Panc1 (cell line): ENCODE measurements at regions not wholly inside any gene's neighbourhood (a gene's known extent, or its start where the extent isn't known, plus 50 kb on each side); places are given as distances from the start of the nearest gene placed in this dataset.

ENCODE experiments used
- ATAC-seq: fragments of 200-7000 bp; cut with Tn5 transposase; 2 replicates; pipeline ENCODE4 v1.9.1; 2020; ENCODE audit warnings: mild to moderate bottlenecking, moderate library complexity
- BruUV-seq: library from RNA; stranded (reverse); fragments of 400-500 nt; replicated peaks from 2 replicates; lab custom pipeline; 2021; lab: Mats Ljungman, UMichigan
- CTCF ChIA-PET: fragments of 300-600 bp; sonication (Branson Sonifier 250); formaldehyde crosslinking; loops from one replicate; lab custom pipeline; 2022; ENCODE audit warnings: antibody characterized with exemption; lab: Charles Lee
- POLR2A ChIA-PET: fragments of 300-600 bp; sonication (Branson Sonifier 250); formaldehyde crosslinking; loops from one replicate; lab custom pipeline; 2022; ENCODE audit warnings: antibody characterized with exemption; lab: Charles Lee
- DNase-seq: peaks from one replicate; pipeline ENCODE4 v3.0.0-alpha.2; 2010; ENCODE audit warnings: low read depth, low spot score
- H3K27ac ChIP-seq: 2 replicates; pipeline ENCODE4 v1.5.1; 2011; ENCODE audit warnings: mild to moderate bottlenecking, low read length, inconsistent platforms
- H3K27me3 ChIP-seq: fragments of 200-500 bp; sonication (Bioruptor generic); 2 replicates; pipeline ENCODE4 v1.6.0; 2014; ENCODE audit warnings: low read length, inconsistent platforms; ENCODE audit not compliant: control insufficient read depth, insufficient read depth
- H3K36me3 ChIP-seq: fragments of 200-500 bp; sonication (Bioruptor generic); 2 replicates; pipeline ENCODE4 v1.5.1; 2014; ENCODE audit warnings: inconsistent platforms, mild to moderate bottlenecking, low read length, moderate library complexity; ENCODE audit not compliant: control insufficient read depth, insufficient read depth
- H3K4me1 ChIP-seq: 2 replicates; pipeline ENCODE4 v1.5.1; 2011; ENCODE audit warnings: inconsistent platforms, mild to moderate bottlenecking, low read length, moderate library complexity; ENCODE audit not compliant: control insufficient read depth, insufficient read depth
- H3K4me3 ChIP-seq, 2 experiments: 2 replicates each; pipeline ENCODE4 v1.5.1; 2011 to 2012; ENCODE audit warnings: low read depth in 2 of 2, low read length in 2 of 2, mild to moderate bottlenecking in 2 of 2, inconsistent platforms in 1 of 2, moderate library complexity in 1 of 2
- H3K9me3 ChIP-seq: fragments of 200-500 bp; sonication (Bioruptor generic); 2 replicates; pipeline ENCODE4 v1.5.1; 2014; ENCODE audit warnings: low read depth, mild to moderate bottlenecking, inconsistent platforms, low read length, moderate library complexity; ENCODE audit not compliant: control insufficient read depth, insufficient read depth
- POLR2AphosphoS5 ChIP-seq: IDR thresholded peaks from 2 replicates; pipeline ENCODE4 v1.6.1; 2012; ENCODE audit warnings: mild to moderate bottlenecking, low read depth, low read length, moderate library complexity
- SIN3A ChIP-seq: IDR thresholded peaks from 2 replicates; pipeline ENCODE4 v1.6.1; 2012; ENCODE audit warnings: low read depth, mild to moderate bottlenecking, low read length, moderate library complexity, borderline replicate concordance; ENCODE audit not compliant: insufficient read depth
- TCF7L2 ChIP-seq: IDR thresholded peaks from 2 replicates; pipeline ENCODE4 v1.6.1; 2011; ENCODE audit warnings: mild to moderate bottlenecking, low read depth, low read length, inconsistent platforms
- in situ Hi-C: cut with HindIII; loops from 2 replicates; pipeline ENCODE4 v1.10.0; 2016; ENCODE audit warnings: low sequenced_read_pairs, low pct_unique_long_range_greater_than_20kb
- intact Hi-C: fragments of 100-400 bp; cut with micrococcal nuclease; formaldehyde crosslinking; loops from one replicate; pipeline ENCODE4 v1.10.0; 2022; ENCODE audit not compliant: unreplicated experiment
- TF ChIP-seq, protein P1 (sequence below), 2 experiments: IDR thresholded peaks; 2 replicates each; pipeline ENCODE4 v1.6.1; 2011 to 2012; ENCODE audit warnings: low read depth in 2 of 2, control low read depth in 1 of 2, low read length in 1 of 2, mild to moderate bottlenecking in 1 of 2, moderate library complexity in 1 of 2; ENCODE audit not compliant: insufficient read depth in 1 of 2
- TF ChIP-seq, protein P2 (sequence below): fragments of 450-650 bp; IDR thresholded peaks from 2 replicates; pipeline ENCODE4 v1.5.1; 2017; ENCODE audit warnings: mild to moderate bottlenecking

DNA sequence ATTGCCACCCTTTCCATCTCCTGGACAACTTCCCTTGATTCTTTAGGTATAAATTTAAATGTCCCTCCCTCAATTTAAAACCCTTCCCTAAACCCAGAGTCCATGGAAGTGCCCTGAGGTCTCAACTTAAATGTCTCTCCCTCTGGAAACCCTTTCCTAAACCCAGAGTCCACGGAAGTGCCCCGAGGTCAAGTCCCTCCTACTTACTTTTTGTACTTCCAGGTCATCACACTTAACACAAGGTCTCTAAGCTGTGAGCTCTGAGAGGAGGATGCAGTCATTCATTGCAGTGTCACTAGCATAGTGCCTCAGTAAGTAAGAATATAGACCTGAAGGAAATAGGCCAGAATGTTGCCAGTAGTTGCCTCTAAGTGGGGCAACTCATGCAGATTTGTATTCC, 78.2 kb upstream of the BNC1 start:
- DNase-seq (no peak), ATAC-seq (no peak)
- no peak overlapping the region for H3K4me3 ChIP-seq
- H3K36me3 ChIP-seq, result no peaks in the 10 kb centered on the region
- ChIA-PET POLR2A (no interaction called here), CTCF (no interaction called here)
- in situ Hi-C loops, result no loop called here
- intact Hi-C loops, result loop anchor here (10.0 kb wide), 1 partner anchor 108 kb away; no protein-coding TSS in a partner anchor
- BruUV-seq, result no TSS peak
- H3K4me1 ChIP-seq, result no peaks in the 10 kb centered on the region; the same call in 1 of the 2 replicates
- no peak for TF ChIP-seq SIN3A
- TF ChIP-seq TCF7L2, result no peak
- TF ChIP-seq, protein P1, sequence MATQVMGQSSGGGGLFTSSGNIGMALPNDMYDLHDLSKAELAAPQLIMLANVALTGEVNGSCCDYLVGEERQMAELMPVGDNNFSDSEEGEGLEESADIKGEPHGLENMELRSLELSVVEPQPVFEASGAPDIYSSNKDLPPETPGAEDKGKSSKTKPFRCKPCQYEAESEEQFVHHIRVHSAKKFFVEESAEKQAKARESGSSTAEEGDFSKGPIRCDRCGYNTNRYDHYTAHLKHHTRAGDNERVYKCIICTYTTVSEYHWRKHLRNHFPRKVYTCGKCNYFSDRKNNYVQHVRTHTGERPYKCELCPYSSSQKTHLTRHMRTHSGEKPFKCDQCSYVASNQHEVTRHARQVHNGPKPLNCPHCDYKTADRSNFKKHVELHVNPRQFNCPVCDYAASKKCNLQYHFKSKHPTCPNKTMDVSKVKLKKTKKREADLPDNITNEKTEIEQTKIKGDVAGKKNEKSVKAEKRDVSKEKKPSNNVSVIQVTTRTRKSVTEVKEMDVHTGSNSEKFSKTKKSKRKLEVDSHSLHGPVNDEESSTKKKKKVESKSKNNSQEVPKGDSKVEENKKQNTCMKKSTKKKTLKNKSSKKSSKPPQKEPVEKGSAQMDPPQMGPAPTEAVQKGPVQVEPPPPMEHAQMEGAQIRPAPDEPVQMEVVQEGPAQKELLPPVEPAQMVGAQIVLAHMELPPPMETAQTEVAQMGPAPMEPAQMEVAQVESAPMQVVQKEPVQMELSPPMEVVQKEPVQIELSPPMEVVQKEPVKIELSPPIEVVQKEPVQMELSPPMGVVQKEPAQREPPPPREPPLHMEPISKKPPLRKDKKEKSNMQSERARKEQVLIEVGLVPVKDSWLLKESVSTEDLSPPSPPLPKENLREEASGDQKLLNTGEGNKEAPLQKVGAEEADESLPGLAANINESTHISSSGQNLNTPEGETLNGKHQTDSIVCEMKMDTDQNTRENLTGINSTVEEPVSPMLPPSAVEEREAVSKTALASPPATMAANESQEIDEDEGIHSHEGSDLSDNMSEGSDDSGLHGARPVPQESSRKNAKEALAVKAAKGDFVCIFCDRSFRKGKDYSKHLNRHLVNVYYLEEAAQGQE (IDR thresholded peaks at IDR 0.05; ENCODE audit: insufficient read depth in 1 of 2, low read depth in 2 of 2, low read length in 1 of 2), result no peak
- TF ChIP-seq POLR2AphosphoS5, result no peak
- no peaks in the 10 kb centered on the region for H3K9me3 ChIP-seq
- peaks cover 21% of the 10 kb centered on the region for H3K27me3 ChIP-seq
- H3K27ac ChIP-seq, result no peak overlapping the region

DNA sequence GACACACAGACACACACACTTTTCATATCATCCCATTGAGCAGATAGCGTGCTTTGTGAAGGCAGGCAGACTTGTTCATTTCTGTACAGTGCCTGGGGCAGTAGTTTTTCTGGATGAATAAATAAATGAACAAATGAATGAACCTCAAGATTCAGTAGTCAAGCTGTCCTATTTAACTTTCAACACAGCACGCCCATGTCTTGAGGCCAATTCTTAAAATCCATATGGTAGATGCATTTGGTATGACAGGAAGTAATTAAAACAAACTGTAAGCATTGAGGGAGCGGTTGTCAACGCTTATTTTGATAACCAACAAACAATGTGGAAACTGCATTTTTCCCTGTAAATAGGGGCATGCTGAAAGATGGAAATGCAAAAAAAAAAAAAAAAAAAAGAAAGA, 80.0 kb upstream of the BNC1 start:
- Histone ChIP-seq H3K27me3 (peaks cover 23% of the 10 kb centered on the region), H3K27ac (no peak overlapping the region), H3K36me3 (no peaks in the 10 kb centered on the region), H3K4me1 (no peaks in the 10 kb centered on the region; the same call in 1 of the 2 replicates), H3K4me3 (no peak overlapping the region), H3K9me3 (no peaks in the 10 kb centered on the region)
- ChIA-PET POLR2A (no interaction called here), CTCF (no interaction called here)
- TF ChIP-seq, protein P2, sequence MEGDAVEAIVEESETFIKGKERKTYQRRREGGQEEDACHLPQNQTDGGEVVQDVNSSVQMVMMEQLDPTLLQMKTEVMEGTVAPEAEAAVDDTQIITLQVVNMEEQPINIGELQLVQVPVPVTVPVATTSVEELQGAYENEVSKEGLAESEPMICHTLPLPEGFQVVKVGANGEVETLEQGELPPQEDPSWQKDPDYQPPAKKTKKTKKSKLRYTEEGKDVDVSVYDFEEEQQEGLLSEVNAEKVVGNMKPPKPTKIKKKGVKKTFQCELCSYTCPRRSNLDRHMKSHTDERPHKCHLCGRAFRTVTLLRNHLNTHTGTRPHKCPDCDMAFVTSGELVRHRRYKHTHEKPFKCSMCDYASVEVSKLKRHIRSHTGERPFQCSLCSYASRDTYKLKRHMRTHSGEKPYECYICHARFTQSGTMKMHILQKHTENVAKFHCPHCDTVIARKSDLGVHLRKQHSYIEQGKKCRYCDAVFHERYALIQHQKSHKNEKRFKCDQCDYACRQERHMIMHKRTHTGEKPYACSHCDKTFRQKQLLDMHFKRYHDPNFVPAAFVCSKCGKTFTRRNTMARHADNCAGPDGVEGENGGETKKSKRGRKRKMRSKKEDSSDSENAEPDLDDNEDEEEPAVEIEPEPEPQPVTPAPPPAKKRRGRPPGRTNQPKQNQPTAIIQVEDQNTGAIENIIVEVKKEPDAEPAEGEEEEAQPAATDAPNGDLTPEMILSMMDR, result no peak
- TF ChIP-seq POLR2AphosphoS5, result no peak
- no peak for TF ChIP-seq SIN3A
- TF ChIP-seq, protein P1 (IDR thresholded peaks at IDR 0.05; ENCODE audit: insufficient read depth in 1 of 2, low read depth in 2 of 2, low read length in 1 of 2), result no peak
- no peak for TF ChIP-seq TCF7L2
- intact Hi-C loops (loop anchor here (10.0 kb wide), 1 partner anchor 110 kb away; no protein-coding TSS in a partner anchor), in situ Hi-C loops (no loop called here)
- BruUV-seq, result no TSS peak
- no peak for DNase-seq
- no peak for ATAC-seq
